ENCODE measurements at regions not wholly inside any gene's neighbourhood (a gene's known extent, or its start where the extent isn't known, plus 50 kb on each side); places are given as distances from the start of the nearest gene placed in this dataset.
"Not testable (repeated sequence)": the region's sequence is repeated elsewhere in the genome, so short reads cannot be mapped to it uniquely, and the experiment has no call there.

- no peak for DNase-seq (ENCODE audit: low read depth)
These were observed 903.2 kb downstream of the C4orf33 start for GRCh38 chr4:129999156-129999555.

GRCh38 chr4:130008461-130008860 is 912.5 kb downstream of the C4orf33 start:
- DNase-seq (ENCODE audit: low read depth): no peak

- not testable (repeated sequence) for DNase-seq (ENCODE audit: low read depth)
These were observed 916.9 kb downstream of the C4orf33 start for GRCh38 chr4:130012806-130013205.

- no peak for DNase-seq (ENCODE audit: low read depth)
These were observed 925.8 kb downstream of the C4orf33 start for GRCh38 chr4:130021706-130022105.

- DNase-seq (ENCODE audit: low read depth): no peak
These were observed 927.1 kb downstream of the C4orf33 start for GRCh38 chr4:130023088-130023487.

GRCh38 chr4:130025701-130026100 is 929.7 kb downstream of the C4orf33 start:
- DNase-seq (ENCODE audit: low read depth): no peak

GRCh38 chr4:130026185-130026584 is 930.2 kb downstream of the C4orf33 start:
- no peak for DNase-seq (ENCODE audit: low read depth)

GRCh38 chr4:130027973-130028372 is 932.0 kb downstream of the C4orf33 start:
- no peak for DNase-seq (ENCODE audit: low read depth)

- no peak for DNase-seq (ENCODE audit: low read depth)
These were observed 932.6 kb downstream of the C4orf33 start for GRCh38 chr4:130028552-130028951.

- no peak for DNase-seq (ENCODE audit: low read depth)
These were observed 933.5 kb downstream of the C4orf33 start for GRCh38 chr4:130029442-130029841.

- no peak for DNase-seq (ENCODE audit: low read depth)
These were observed 935.9 kb downstream of the C4orf33 start for GRCh38 chr4:130031858-130032257.

- not testable (repeated sequence) for DNase-seq (ENCODE audit: low read depth)
These were observed 937.7 kb downstream of the C4orf33 start for GRCh38 chr4:130033657-130034056.

GRCh38 chr4:130034876-130035275 is 938.9 kb downstream of the C4orf33 start:
- DNase-seq (ENCODE audit: low read depth): no peak

- DNase-seq (ENCODE audit: low read depth): no peak
These were observed 939.4 kb downstream of the C4orf33 start for GRCh38 chr4:130035391-130035790.

- DNase-seq (ENCODE audit: low read depth): not testable (repeated sequence)
These were observed 941.9 kb downstream of the C4orf33 start for GRCh38 chr4:130037866-130038265.

- not testable (repeated sequence) for DNase-seq (ENCODE audit: low read depth)
These were observed 942.6 kb downstream of the C4orf33 start for GRCh38 chr4:130038540-130038939.

- DNase-seq (ENCODE audit: low read depth): no peak
These were observed 947.8 kb downstream of the C4orf33 start for GRCh38 chr4:130043732-130044160.

- DNase-seq (ENCODE audit: low read depth): no peak
These were observed 949.0 kb downstream of the C4orf33 start for GRCh38 chr4:130044788-130045531.

GRCh38 chr4:130053723-130054122 is 957.8 kb downstream of the C4orf33 start:
- DNase-seq (ENCODE audit: low read depth): no peak

- DNase-seq (ENCODE audit: low read depth): no peak
These were observed 959.0 kb downstream of the C4orf33 start for GRCh38 chr4:130054908-130055307.

GRCh38 chr4:130056286-130056685 is 960.3 kb downstream of the C4orf33 start:
- DNase-seq (ENCODE audit: low read depth): no peak

GRCh38 chr4:130064471-130064870 is 968.5 kb downstream of the C4orf33 start:
- no peak for DNase-seq (ENCODE audit: low read depth)

GRCh38 chr4:130067419-130067818 is 971.5 kb downstream of the C4orf33 start:
- DNase-seq (ENCODE audit: low read depth): no peak

- DNase-seq (ENCODE audit: low read depth): no peak
These were observed 972.1 kb downstream of the C4orf33 start for GRCh38 chr4:130068072-130068471.
